ENCODE measurements at regions not wholly inside any gene's neighbourhood (a gene's known extent, or its start where the extent isn't known, plus 50 kb on each side); places are given as distances from the start of the nearest gene placed in this dataset.

- no peaks in the 10 kb centered on the region for H3K36me3 Mint-ChIP-seq
- no peaks in the 10 kb centered on the region for H3K4me1 Mint-ChIP-seq
- H3K27me3 Mint-ChIP-seq (ENCODE audit: low read depth in 3 of 3): peaks cover 0 to 7% (median 2%) of the 10 kb centered on the region in 3 donors
- no peak overlapping the region for H3K27ac Mint-ChIP-seq
- no peaks in the 10 kb centered on the region for H3K9me3 Mint-ChIP-seq
- no peak for DNase-seq
- no peak overlapping the region for H3K4me3 Mint-ChIP-seq
Measured at GRCh38 chr2:64383881-64384280, 70.1 kb upstream of the LGALSL start.

GRCh38 chr2:64386676-64387075 lies 67.3 kb upstream of the LGALSL start:
- Mint-ChIP-seq H3K9me3 (peaks cover 4 to 10% (median 6%) of the 10 kb centered on the region in 6 donors), H3K36me3 (peaks cover 0 to 4% (median 4%) of the 10 kb centered on the region in 3 donors), H3K4me3 (no peak overlapping the region), H3K4me1 (no peaks in the 10 kb centered on the region), H3K27me3 (ENCODE audit: low read depth in 3 of 3) (peaks cover 2 to 3% (median 2%) of the 10 kb centered on the region in 3 donors), H3K27ac (no peak overlapping the region)
- no peak for DNase-seq

DNA sequence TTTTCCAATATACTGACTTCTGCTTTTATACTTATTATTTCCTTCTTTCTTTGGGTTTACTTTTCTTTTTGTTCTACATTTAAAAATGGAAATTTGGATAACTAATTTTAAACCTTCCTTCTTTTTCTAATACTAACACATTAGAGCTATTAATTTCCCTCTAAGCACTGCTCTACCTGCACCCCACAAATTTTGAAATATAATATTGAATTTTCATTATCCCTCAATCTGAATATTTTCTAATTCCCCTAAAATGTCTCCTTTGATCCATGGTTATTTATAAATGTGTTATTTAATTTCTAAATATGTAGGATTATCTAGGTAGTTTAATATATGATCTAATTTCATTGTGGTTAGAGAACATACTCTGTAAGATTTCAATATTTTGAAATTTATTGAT lies 63.4 kb upstream of the LGALSL start:
- Mint-ChIP-seq H3K4me1 (no peaks in the 10 kb centered on the region), H3K36me3 (peaks cover 0 to 4% (median 4%) of the 10 kb centered on the region in 3 donors), H3K27ac (no peak overlapping the region), H3K4me3 (no peak overlapping the region), H3K9me3 (peaks cover 6 to 10% (median 7%) of the 10 kb centered on the region in 6 donors), H3K27me3 (ENCODE audit: low read depth in 3 of 3) (peaks cover 2 to 4% (median 3%) of the 10 kb centered on the region in 3 donors)
- DNase-seq: no peak

DNA sequence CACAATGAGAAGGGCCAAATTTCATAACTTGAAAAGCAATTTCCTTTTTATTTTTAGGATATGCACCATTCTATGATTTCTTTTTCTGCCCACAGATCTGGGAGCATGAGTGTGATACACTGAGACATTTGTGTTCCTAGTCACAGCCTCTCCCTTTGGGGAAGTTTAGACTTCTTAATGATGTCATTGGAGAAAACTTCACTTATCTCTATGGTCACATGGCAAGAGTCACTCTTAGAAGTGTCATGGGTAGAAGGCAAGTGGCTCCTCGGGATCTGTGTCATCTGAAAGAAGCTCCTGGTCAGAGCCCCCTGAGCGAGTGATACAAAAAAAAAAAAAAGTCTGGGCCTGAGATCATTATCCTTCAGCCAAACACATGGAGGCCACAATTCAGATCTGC lies 62.5 kb upstream of the LGALSL start:
- no peak overlapping the region for H3K27ac Mint-ChIP-seq
- H3K36me3 Mint-ChIP-seq: peaks cover 0 to 4% (median 4%) of the 10 kb centered on the region in 3 donors
- DNase-seq: no peak
- no peak overlapping the region for H3K4me3 Mint-ChIP-seq
- H3K27me3 Mint-ChIP-seq (ENCODE audit: low read depth in 3 of 3): peaks cover 2 to 4% (median 3%) of the 10 kb centered on the region in 3 donors
- peaks cover 6 to 10% (median 7%) of the 10 kb centered on the region in 6 donors for H3K9me3 Mint-ChIP-seq
- no peaks in the 10 kb centered on the region for H3K4me1 Mint-ChIP-seq

- Mint-ChIP-seq H3K4me3 (no peak overlapping the region), H3K4me1 (no peaks in the 10 kb centered on the region), H3K27ac (no peak overlapping the region), H3K36me3 (peaks cover 0 to 4% (median 4%) of the 10 kb centered on the region in 3 donors), H3K27me3 (ENCODE audit: low read depth in 3 of 3) (peaks cover 2 to 5% (median 3%) of the 10 kb centered on the region in 3 donors), H3K9me3 (peaks cover 6 to 10% (median 7%) of the 10 kb centered on the region in 6 donors)
- DNase-seq: no peak
Measured at GRCh38 chr2:64391940-64392339, 62.0 kb upstream of the LGALSL start.

GRCh38 chr2:64392529-64392928 lies 61.4 kb upstream of the LGALSL start:
- peaks cover 2 to 6% (median 3%) of the 10 kb centered on the region in 3 donors for H3K27me3 Mint-ChIP-seq (ENCODE audit: low read depth in 3 of 3)
- peaks cover 6 to 10% (median 7%) of the 10 kb centered on the region in 6 donors for H3K9me3 Mint-ChIP-seq
- H3K27ac Mint-ChIP-seq: no peak overlapping the region
- no peak overlapping the region for H3K4me3 Mint-ChIP-seq
- no peak for DNase-seq
- no peaks in the 10 kb centered on the region for H3K4me1 Mint-ChIP-seq
- peaks cover 0 to 4% (median 4%) of the 10 kb centered on the region in 3 donors for H3K36me3 Mint-ChIP-seq

DNA sequence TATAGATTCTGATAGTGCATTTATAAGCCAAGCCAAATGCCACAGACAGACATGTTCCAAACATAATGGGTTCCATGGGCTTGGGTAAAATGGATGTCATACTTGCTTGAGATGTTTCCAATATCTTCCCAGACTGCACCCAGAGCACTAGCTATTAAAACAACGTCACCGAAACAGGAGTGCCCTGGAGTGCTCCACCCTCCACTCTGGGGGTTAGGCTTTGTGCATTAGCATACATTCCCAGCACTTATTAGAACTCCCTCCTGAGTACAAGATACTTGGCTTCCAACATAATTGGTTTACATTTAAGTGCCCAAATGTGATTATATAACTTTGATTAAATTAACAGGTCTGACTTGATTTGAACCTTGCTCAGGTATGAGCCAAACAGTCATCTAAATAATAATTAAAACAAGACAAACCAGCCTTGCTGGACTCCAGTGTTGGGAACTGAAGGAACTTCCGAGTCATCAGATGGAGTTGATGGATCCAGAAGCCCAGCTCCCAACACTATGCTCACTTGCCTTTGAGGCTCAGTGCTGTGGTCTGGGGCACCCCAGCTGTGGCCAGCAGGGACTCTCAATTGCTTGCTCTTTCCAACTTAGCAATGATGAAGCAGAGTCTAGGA lies 60.5 kb upstream of the LGALSL start:
- Mint-ChIP-seq H3K4me1 (no peaks in the 10 kb centered on the region), H3K27ac (no peak overlapping the region), H3K9me3 (peaks cover 6 to 10% (median 7%) of the 10 kb centered on the region in 6 donors), H3K36me3 (peaks cover 0 to 4% (median 4%) of the 10 kb centered on the region in 3 donors), H3K27me3 (ENCODE audit: low read depth in 3 of 3) (peaks cover 0 to 6% (median 3%) of the 10 kb centered on the region in 3 donors), H3K4me3 (no peak overlapping the region)
- DNase-seq: no peak

- peaks cover 0 to 4% (median 4%) of the 10 kb centered on the region in 3 donors for H3K36me3 Mint-ChIP-seq
- H3K9me3 Mint-ChIP-seq: peaks cover 6 to 10% (median 7%) of the 10 kb centered on the region in 6 donors
- no peaks in the 10 kb centered on the region for H3K4me1 Mint-ChIP-seq
- no peak for DNase-seq
- H3K27me3 Mint-ChIP-seq (ENCODE audit: low read depth in 3 of 3): peaks cover under 1 to 8% (median 3%) of the 10 kb centered on the region in 3 donors
- no peak overlapping the region for H3K27ac Mint-ChIP-seq
- no peak overlapping the region for H3K4me3 Mint-ChIP-seq
Measured at GRCh38 chr2:64394153-64394552, 59.8 kb upstream of the LGALSL start.

- Mint-ChIP-seq H3K9me3 (peaks cover 0 to 6% (median 1%) of the 10 kb centered on the region in 6 donors), H3K36me3 (no peaks in the 10 kb centered on the region), H3K4me3 (no peak overlapping the region), H3K27ac (no peak overlapping the region), H3K27me3 (ENCODE audit: low read depth in 3 of 3) (peaks cover 0 to 8% (median 4%) of the 10 kb centered on the region in 3 donors), H3K4me1 (no peaks in the 10 kb centered on the region)
- DNase-seq: no peak
Measured at GRCh38 chr2:64396001-64396400, 58.0 kb upstream of the LGALSL start.

DNA sequence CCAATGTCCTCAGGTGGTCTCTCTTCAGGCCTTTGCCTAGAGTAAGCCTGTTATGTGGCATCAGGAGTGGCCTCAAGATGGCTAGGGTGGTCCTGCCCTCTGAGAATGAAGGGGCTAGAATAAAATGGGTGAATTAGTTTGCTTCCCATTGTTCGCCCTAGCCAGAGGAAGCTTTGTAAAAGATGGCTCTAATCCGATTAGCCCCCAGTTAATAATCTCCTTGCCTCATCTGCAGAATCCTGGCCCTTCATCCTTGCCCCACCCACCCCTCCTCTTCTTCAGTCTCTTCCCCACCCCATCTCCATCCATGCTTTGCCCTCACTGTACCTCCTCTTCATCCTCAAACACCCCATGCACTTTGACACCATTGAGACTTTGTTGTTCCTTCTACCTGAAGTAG lies 57.4 kb upstream of the LGALSL start:
- H3K4me3 Mint-ChIP-seq: no peak overlapping the region
- H3K36me3 Mint-ChIP-seq: no peaks in the 10 kb centered on the region
- peaks cover 0 to 5% (median 0%) of the 10 kb centered on the region in 6 donors for H3K9me3 Mint-ChIP-seq
- H3K27me3 Mint-ChIP-seq (ENCODE audit: low read depth in 3 of 3): peaks cover 0 to 7% (median 6%) of the 10 kb centered on the region in 3 donors
- H3K27ac Mint-ChIP-seq: no peak overlapping the region
- DNase-seq: no peak
- H3K4me1 Mint-ChIP-seq: no peaks in the 10 kb centered on the region

DNA sequence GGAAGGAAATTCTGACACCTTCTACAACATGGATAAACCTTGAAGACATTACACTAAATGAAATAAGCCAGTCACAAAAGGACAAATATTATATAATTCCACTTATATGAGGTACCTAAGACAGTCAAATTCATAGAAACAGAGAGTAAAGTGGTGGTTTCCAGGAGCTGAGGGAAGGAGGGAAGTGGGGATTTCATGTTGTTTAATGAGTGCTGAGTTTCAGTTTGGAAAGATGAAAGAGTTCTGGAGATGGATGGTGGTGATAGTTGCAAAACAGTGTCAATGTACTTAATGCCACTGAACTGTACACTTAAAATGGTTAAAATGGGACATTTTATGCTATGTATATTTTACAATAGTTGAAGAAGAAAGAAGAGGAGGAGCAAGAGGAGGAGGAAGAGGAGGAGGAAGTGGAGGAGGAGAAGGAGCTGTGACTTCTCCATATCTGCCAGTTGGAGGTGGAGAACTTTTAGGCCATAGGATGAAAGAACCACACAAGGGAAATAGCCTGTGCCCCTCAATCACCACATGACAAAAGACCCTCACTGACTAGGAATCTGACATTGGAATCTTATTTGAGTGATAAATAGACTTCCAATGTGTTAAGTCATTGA lies 55.3 kb upstream of the LGALSL start:
- Mint-ChIP-seq H3K27me3 (ENCODE audit: low read depth in 3 of 3) (peaks cover 0 to 9% (median 6%) of the 10 kb centered on the region in 3 donors), H3K4me1 (no peaks in the 10 kb centered on the region), H3K36me3 (no peaks in the 10 kb centered on the region), H3K9me3 (no peaks in the 10 kb centered on the region), H3K27ac (no peak overlapping the region), H3K4me3 (no peak overlapping the region)
- DNase-seq: no peak

- H3K27ac Mint-ChIP-seq: no peak overlapping the region
- no peak overlapping the region for H3K4me3 Mint-ChIP-seq
- DNase-seq: no peak
- no peaks in the 10 kb centered on the region for H3K9me3 Mint-ChIP-seq
- no peaks in the 10 kb centered on the region for H3K36me3 Mint-ChIP-seq
- no peaks in the 10 kb centered on the region for H3K4me1 Mint-ChIP-seq
- peaks cover 0 to 9% (median 6%) of the 10 kb centered on the region in 3 donors for H3K27me3 Mint-ChIP-seq (ENCODE audit: low read depth in 3 of 3)
Measured at GRCh38 chr2:64399521-64399920, 54.4 kb upstream of the LGALSL start.

GRCh38 chr2:64400105-64400728 lies 53.7 kb upstream of the LGALSL start:
- H3K4me3 Mint-ChIP-seq: no peak overlapping the region
- peaks cover 0 to 9% (median 6%) of the 10 kb centered on the region in 3 donors for H3K27me3 Mint-ChIP-seq (ENCODE audit: low read depth in 3 of 3)
- H3K27ac Mint-ChIP-seq: no peak overlapping the region
- no peaks in the 10 kb centered on the region for H3K9me3 Mint-ChIP-seq
- H3K36me3 Mint-ChIP-seq: no peaks in the 10 kb centered on the region
- H3K4me1 Mint-ChIP-seq: no peaks in the 10 kb centered on the region
- no peak for DNase-seq

All from immature natural killer cell (primary cell).